K562 (cell line): ENCODE measurements at regions not wholly inside any gene's neighbourhood (a gene's known extent, or its start where the extent isn't known, plus 50 kb on each side); places are given as distances from the start of the nearest gene placed in this dataset.

ENCODE experiments used
- ATAC-seq: fragments of 200-7000 bp; cut with Tn5 transposase; 3 replicates; pipeline ENCODE4 v1.9.1; 2020; ENCODE audit warnings: moderate library complexity
- BruUV-seq: library from RNA; stranded (reverse); fragments of 400-500 nt; replicated peaks from 2 replicates; lab custom pipeline; 2021; lab: Mats Ljungman, UMichigan
- CTCF ChIA-PET: fragments of 300-600 bp; formaldehyde crosslinking; extraction: SDS; loops from one replicate; lab custom pipeline; 2021; ENCODE audit warnings: low intra/inter-chr PET ratio; lab: Yijun Ruan, JAX
- POLR2A ChIA-PET: fragments of 300-600, 350-650 bp; sonication (Branson Sonifier 250); formaldehyde crosslinking; extraction: SDS; loops from one replicate; lab custom pipeline; 2021; ENCODE audit warnings: antibody characterized with exemption, inconsistent platforms; lab: Yijun Ruan, JAX
- DNase-seq, 4 experiments: peaks; one replicate each; pipeline versions ENCODE4 v3.0.0 to v3.0.0-alpha.2; 2011 to 2018; ENCODE audit warnings: low spot score in 3 of 4, mixed read lengths in 3 of 4; ENCODE audit errors: extremely low read depth in 1 of 4
- FAIRE-seq: peaks from 2 replicates; lab custom pipeline; 2011; peaks lifted over from hg19 to GRCh38; lab: Jason Lieb, UNC
- H2AFZ ChIP-seq: 2 replicates; pipeline ENCODE4 v1.6.0; 2011; ENCODE audit warnings: low read depth, low read length, control low read depth, inconsistent platforms
- H3K27ac ChIP-seq: fragments of 200-600 bp; 3 replicates; pipeline ENCODE4 v1.8.0; 2011; ENCODE audit warnings: low read depth, mild to moderate bottlenecking, control low read depth, inconsistent platforms, low read length, moderate library complexity, mixed read lengths; ENCODE audit errors: extremely low read depth
- H3K27me3 ChIP-seq, 2 experiments: fragments of 300-600 bp in 1 of 2; 2 replicates in 1 of 2; 3 replicates in 1 of 2; pipeline versions ENCODE4 v1.6.0 to v1.8.0; 2011; ENCODE audit warnings: inconsistent platforms in 2 of 2, low read length in 2 of 2, mild to moderate bottlenecking in 1 of 2, mixed read lengths in 1 of 2, moderate library complexity in 1 of 2; ENCODE audit not compliant: control insufficient read depth in 2 of 2, insufficient read depth in 2 of 2
- H3K36me3 ChIP-seq: fragments of 300-600 bp; 3 replicates; pipeline ENCODE4 v1.8.0; 2011; ENCODE audit warnings: mild to moderate bottlenecking, low read length, inconsistent platforms; ENCODE audit not compliant: control insufficient read depth, insufficient read depth
- H3K4me1 ChIP-seq, 2 experiments: fragments of 200-600 bp in 1 of 2; replicated peaks in 1 of 2; 2 replicates in 1 of 2; 3 replicates in 1 of 2; pipeline versions ENCODE4 v1.5.1 to v1.8.0; 2011; ENCODE audit warnings: inconsistent platforms in 2 of 2, low read length in 2 of 2, mild to moderate bottlenecking in 1 of 2, mixed read lengths in 1 of 2, moderate library complexity in 1 of 2; ENCODE audit not compliant: control insufficient read depth in 2 of 2, insufficient read depth in 2 of 2
- H3K4me2 ChIP-seq: 2 replicates; pipeline ENCODE4 v1.6.1; 2011; ENCODE audit warnings: low read length, control low read depth, inconsistent platforms, mixed read lengths; ENCODE audit not compliant: insufficient read depth
- H3K4me3 ChIP-seq: fragments of 200-600 bp; sonication (generic), shearing (Covaris generic); 2 replicates; pipeline ENCODE4 v1.5.1; 2016; ENCODE audit warnings: control low read depth, inconsistent platforms
- H3K79me2 ChIP-seq: fragments of 200-600 bp; 3 replicates; pipeline ENCODE4 v1.8.0; 2011; ENCODE audit warnings: low read length, inconsistent platforms; ENCODE audit not compliant: control insufficient read depth, insufficient read depth
- H3K9ac ChIP-seq, 2 experiments: 2 replicates each; pipeline versions ENCODE4 v1.6.0 to v1.6.1; 2011; ENCODE audit warnings: low read depth in 2 of 2, low read length in 2 of 2, control low read depth in 1 of 2, inconsistent platforms in 1 of 2, mild to moderate bottlenecking in 1 of 2, mixed read lengths in 1 of 2; ENCODE audit not compliant: insufficient read depth in 1 of 2
- H3K9me1 ChIP-seq: one replicate; pipeline ENCODE4 v1.6.0; 2011; ENCODE audit warnings: inconsistent platforms, mild to moderate bottlenecking, low read length, moderate library complexity; ENCODE audit not compliant: control insufficient read depth, insufficient read depth
- H3K9me3 ChIP-seq: replicated peaks from 2 replicates; pipeline ENCODE4 v1.5.1; 2011; ENCODE audit warnings: low read depth, low read length, inconsistent platforms; ENCODE audit not compliant: control insufficient read depth, insufficient read depth
- H4K20me1 ChIP-seq: replicated peaks from 2 replicates; pipeline ENCODE4 v1.6.1; 2011; ENCODE audit warnings: low read length, inconsistent platforms, mixed read lengths; ENCODE audit not compliant: control insufficient read depth, insufficient read depth
- NONO ChIP-seq, 2 experiments: fragments of 200-400 bp in 1 of 2; fragments of 450-650 bp in 1 of 2; formaldehyde crosslinking in 1 of 2; IDR thresholded peaks; 2 replicates each; pipeline ENCODE4 v1.6.1; 2017; ENCODE audit warnings: low read depth in 2 of 2, mild to moderate bottlenecking in 2 of 2, moderate library complexity in 2 of 2, low read length in 1 of 2
- THRAP3 ChIP-seq: fragments of 450-650 bp; IDR thresholded peaks from 2 replicates; pipeline ENCODE4 v1.6.1; 2016; ENCODE audit warnings: mild to moderate bottlenecking, inconsistent platforms, borderline replicate concordance
- YY1 ChIP-seq, 3 experiments: IDR thresholded peaks; 2 replicates each; pipeline ENCODE4 v1.6.1; 2011; ENCODE audit warnings: low read length in 2 of 3, mild to moderate bottlenecking in 2 of 3, moderate library complexity in 2 of 3, borderline replicate concordance in 1 of 3, control low read depth in 1 of 3, low read depth in 1 of 3; ENCODE audit not compliant: insufficient read depth in 3 of 3, insufficient replicate concordance in 2 of 3, control insufficient read depth in 1 of 3, insufficient read length in 1 of 3; ENCODE audit errors: extremely low read depth in 1 of 3
- ZBTB7A ChIP-seq: IDR thresholded peaks from 2 replicates; pipeline ENCODE4 v1.6.1; 2011; ENCODE audit warnings: low read depth, mild to moderate bottlenecking, low read length, moderate library complexity, borderline replicate concordance; ENCODE audit not compliant: control insufficient read depth
- ZNF586 ChIP-seq: fragments of 450-650 bp; formaldehyde crosslinking; conservative IDR thresholded peaks from 2 replicates; pipeline ENCODE4 v1.4.0; 2020; ENCODE audit warnings: mild to moderate bottlenecking, moderate library complexity
- ZNF785 ChIP-seq: fragments of 250-450 bp; sonication (Bioruptor Pico); IDR thresholded peaks from 2 replicates; pipeline ENCODE4 v1.4.0; 2020; ENCODE audit warnings: mild to moderate bottlenecking
- ZNF830 ChIP-seq: fragments of 250-450 bp; sonication (Bioruptor Pico); IDR thresholded peaks from 2 replicates; pipeline ENCODE4 v1.5.0; 2021; ENCODE audit warnings: mild to moderate bottlenecking
- WGBS: fragments of 100-300 bp; shearing (Covaris generic); methylation state at CpG from one replicate; pipeline ENCODE4 v1.1.6; 2016; ENCODE audit warnings: low coverage, mixed read lengths; ENCODE audit not compliant: insufficient coverage; ENCODE audit errors: missing lambda C conversion rate; 5-methylcytosine and 5-hydroxymethylcytosine counted together
- in situ Hi-C: fragments of 300-500 bp; cut with MboI; formaldehyde crosslinking; loops from 4 replicates; pipeline ENCODE4 v1.15.0; 2018; ENCODE audit warnings: inconsistent platforms, mixed read lengths
- intact Hi-C: fragments of 100-400 bp; cut with micrococcal nuclease; formaldehyde crosslinking; loops from 2 replicates; pipeline ENCODE4 v1.14.2; 2022
- TF ChIP-seq, protein P1 (sequence below): fragments of 200-400 bp; formaldehyde crosslinking; IDR thresholded peaks from 2 replicates; pipeline ENCODE4 v1.6.1; 2017; ENCODE audit warnings: mild to moderate bottlenecking, low read depth, low read length, moderate library complexity
- TF ChIP-seq, protein P2 (sequence below): fragments of 450-650 bp; formaldehyde crosslinking; IDR thresholded peaks from 2 replicates; pipeline ENCODE4 v1.4.0; 2022; ENCODE audit warnings: missing genetic modification characterization
- TF ChIP-seq, protein P3 (sequence below): fragments of 250-450 bp; sonication (Bioruptor Pico); IDR thresholded peaks from 2 replicates; pipeline ENCODE4 v1.8.0; 2022; ENCODE audit warnings: moderate library complexity, mild to moderate bottlenecking, inconsistent platforms

DNA sequence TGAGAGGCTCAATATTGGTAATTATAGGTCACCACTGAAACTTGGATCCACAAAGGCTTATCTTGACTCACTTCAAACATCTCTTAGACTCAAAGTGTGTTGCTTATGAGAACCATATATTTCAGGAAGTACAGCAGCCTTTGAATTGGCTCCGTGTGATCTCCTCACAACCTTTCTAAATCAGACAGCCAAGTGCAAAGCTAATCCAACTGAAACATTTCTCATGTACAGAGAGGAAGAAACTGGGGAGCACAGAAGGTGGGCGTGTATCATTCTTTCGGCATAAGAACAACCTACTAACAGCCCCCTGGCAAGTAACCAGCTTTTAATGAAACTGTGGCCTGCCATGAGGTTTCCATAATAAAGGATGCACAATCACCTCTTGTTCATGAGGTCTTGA lies 109.4 kb downstream of the MBL2 start:
- H3K36me3 ChIP-seq = no peaks in the 10 kb centered on the region
- H3K4me1 ChIP-seq = no peaks in the 10 kb centered on the region
- no peaks in the 10 kb centered on the region; the same call in 1 of the 2 replicates for H3K9me3 ChIP-seq
- no peak for DNase-seq
- no peak for FAIRE-seq
- H3K4me3 ChIP-seq = no peak overlapping the region
- no peak overlapping the region for H3K4me2 ChIP-seq
- no TSS peak for BruUV-seq
- no peak overlapping the region for H3K9ac ChIP-seq
- intact Hi-C loops (no loop called here), in situ Hi-C loops (no loop called here)
- no peak for ATAC-seq
- no peaks in the 10 kb centered on the region for H4K20me1 ChIP-seq
- POLR2A ChIA-PET = no interaction called here
- H3K79me2 ChIP-seq = no peaks in the 10 kb centered on the region
- TF ChIP-seq, protein P1, sequence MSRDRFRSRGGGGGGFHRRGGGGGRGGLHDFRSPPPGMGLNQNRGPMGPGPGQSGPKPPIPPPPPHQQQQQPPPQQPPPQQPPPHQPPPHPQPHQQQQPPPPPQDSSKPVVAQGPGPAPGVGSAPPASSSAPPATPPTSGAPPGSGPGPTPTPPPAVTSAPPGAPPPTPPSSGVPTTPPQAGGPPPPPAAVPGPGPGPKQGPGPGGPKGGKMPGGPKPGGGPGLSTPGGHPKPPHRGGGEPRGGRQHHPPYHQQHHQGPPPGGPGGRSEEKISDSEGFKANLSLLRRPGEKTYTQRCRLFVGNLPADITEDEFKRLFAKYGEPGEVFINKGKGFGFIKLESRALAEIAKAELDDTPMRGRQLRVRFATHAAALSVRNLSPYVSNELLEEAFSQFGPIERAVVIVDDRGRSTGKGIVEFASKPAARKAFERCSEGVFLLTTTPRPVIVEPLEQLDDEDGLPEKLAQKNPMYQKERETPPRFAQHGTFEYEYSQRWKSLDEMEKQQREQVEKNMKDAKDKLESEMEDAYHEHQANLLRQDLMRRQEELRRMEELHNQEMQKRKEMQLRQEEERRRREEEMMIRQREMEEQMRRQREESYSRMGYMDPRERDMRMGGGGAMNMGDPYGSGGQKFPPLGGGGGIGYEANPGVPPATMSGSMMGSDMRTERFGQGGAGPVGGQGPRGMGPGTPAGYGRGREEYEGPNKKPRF = no peak
- TF ChIP-seq ZNF830 (CRISPR knock-in tag) = no peak
- no peaks in the 10 kb centered on the region for H3K27me3 ChIP-seq
- no peak overlapping the region for H3K27ac ChIP-seq
- no peaks in the 10 kb centered on the region for H3K9me1 ChIP-seq
- WGBS = 4% methylated on average over 3 of the region's 3 CpGs
- no peak overlapping the region for H2AFZ ChIP-seq
- CTCF ChIA-PET = interaction anchor here (0.6 kb wide), 1 partner anchor 51 kb away, joined by 3 read pairs; no protein-coding TSS in a partner anchor

DNA sequence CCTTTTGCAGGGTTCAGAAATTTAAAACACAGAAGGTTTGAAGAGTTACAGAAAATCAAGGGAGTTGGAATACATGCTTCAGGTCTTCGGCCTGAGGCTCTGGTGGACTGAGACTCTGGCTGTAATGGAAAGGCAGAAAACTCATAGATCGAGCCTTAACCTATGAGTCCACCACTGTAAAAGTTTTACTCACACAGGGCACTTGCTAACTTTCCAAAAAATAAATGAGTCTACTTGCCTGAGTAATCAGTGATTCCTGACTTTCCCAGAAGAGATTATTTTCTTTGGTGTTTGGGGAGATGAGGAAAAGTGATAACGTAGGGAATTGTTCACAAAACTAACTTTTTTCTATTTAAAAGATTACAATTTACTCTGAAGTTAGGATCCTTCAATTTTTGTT lies 108.0 kb downstream of the MBL2 start:
- FAIRE-seq (no peak), ATAC-seq (no peak), DNase-seq (no peak)
- ChIA-PET CTCF (no interaction called here), POLR2A (no interaction called here)
- Histone ChIP-seq H3K9me1 (no peaks in the 10 kb centered on the region), H3K4me1 (no peaks in the 10 kb centered on the region), H3K27ac (no peak overlapping the region), H3K36me3 (no peaks in the 10 kb centered on the region), H3K4me2 (no peak overlapping the region), H3K9ac (no peak overlapping the region), H4K20me1 (no peaks in the 10 kb centered on the region), H3K9me3 (peaks cover 2% of the 10 kb centered on the region; the same call in 1 of the 2 replicates), H3K4me3 (no peak overlapping the region), H3K27me3 (no peaks in the 10 kb centered on the region), H3K79me2 (no peaks in the 10 kb centered on the region), H2AFZ (no peak overlapping the region)
- 0% methylated on average over 3 of the region's 3 CpGs for WGBS
- in situ Hi-C loops (no loop called here), intact Hi-C loops (no loop called here)
- TF ChIP-seq ZNF586 = no peak
- TF ChIP-seq THRAP3 = no peak
- no peak for TF ChIP-seq ZNF785 (CRISPR knock-in tag)
- no peak for TF ChIP-seq NONO (IDR thresholded peaks at IDR 0.05; ENCODE audit: low read depth in 2 of 2, low read length in 1 of 2)
- no peak for TF ChIP-seq ZBTB7A
- TF ChIP-seq, protein P2, sequence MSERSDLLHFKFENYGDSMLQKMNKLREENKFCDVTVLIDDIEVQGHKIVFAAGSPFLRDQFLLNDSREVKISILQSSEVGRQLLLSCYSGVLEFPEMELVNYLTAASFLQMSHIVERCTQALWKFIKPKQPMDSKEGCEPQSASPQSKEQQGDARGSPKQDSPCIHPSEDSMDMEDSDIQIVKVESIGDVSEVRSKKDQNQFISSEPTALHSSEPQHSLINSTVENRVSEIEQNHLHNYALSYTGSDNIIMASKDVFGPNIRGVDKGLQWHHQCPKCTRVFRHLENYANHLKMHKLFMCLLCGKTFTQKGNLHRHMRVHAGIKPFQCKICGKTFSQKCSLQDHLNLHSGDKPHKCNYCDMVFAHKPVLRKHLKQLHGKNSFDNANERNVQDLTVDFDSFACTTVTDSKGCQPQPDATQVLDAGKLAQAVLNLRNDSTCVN = no peak
- TF ChIP-seq, protein P3, sequence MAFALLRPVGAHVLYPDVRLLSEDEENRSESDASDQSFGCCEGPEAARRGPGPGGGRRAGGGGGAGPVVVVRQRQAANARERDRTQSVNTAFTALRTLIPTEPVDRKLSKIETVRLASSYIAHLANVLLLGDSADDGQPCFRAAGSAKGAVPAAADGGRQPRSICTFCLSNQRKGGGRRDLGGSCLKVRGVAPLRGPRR = no peak
- TF ChIP-seq YY1 (IDR thresholded peaks at IDR 0.05; ENCODE audit: borderline replicate concordance in 1 of 3, control insufficient read depth in 1 of 3, extremely low read depth in 1 of 3, insufficient read depth in 3 of 3, insufficient read length in 1 of 3, insufficient replicate concordance in 2 of 3, low read depth in 1 of 3, low read length in 2 of 3) = no peak
- BruUV-seq = no TSS peak
